SW480 (cell line): ENCODE measurements at regions not wholly inside any gene's neighbourhood (a gene's known extent, or its start where the extent isn't known, plus 50 kb on each side); places are given as distances from the start of the nearest gene placed in this dataset.
"Not testable (repeated sequence)": the region's sequence is repeated elsewhere in the genome, so short reads cannot be mapped to it uniquely, and the experiment has no call there.

Experiments used
- DNase-seq: peaks from one replicate; pipeline ENCODE4 v3.0.0-alpha.2; 2016; ENCODE audit warnings: low spot score

- no peak for DNase-seq
Measured at GRCh38 chr13:54004026-54004699, 975.5 kb downstream of the OLFM4 start.

GRCh38 chr13:54016542-54016941, 987.9 kb downstream of the OLFM4 start:
- no peak for DNase-seq

- no peak for DNase-seq
Measured at GRCh38 chr13:54018485-54018884, 989.9 kb downstream of the OLFM4 start.

GRCh38 chr13:54029226-54029625, 1000.6 kb downstream of the OLFM4 start:
- peak; percentile 32 for DNase-seq

GRCh38 chr13:54029720-54030119, 1001.1 kb downstream of the OLFM4 start:
- DNase-seq, result no peak

- no peak for DNase-seq
Measured at GRCh38 chr13:54033323-54033861, 1004.8 kb downstream of the OLFM4 start.

GRCh38 chr13:54034047-54034446, 1005.4 kb downstream of the OLFM4 start:
- DNase-seq, result no peak

- DNase-seq, result not testable (repeated sequence)
Measured at GRCh38 chr13:54057416-54057815, 1028.8 kb downstream of the OLFM4 start.

- DNase-seq, result not testable (repeated sequence)
Measured at GRCh38 chr13:54069958-54070357, 1041.3 kb downstream of the OLFM4 start.

GRCh38 chr13:54077569-54077968, 1049.0 kb downstream of the OLFM4 start:
- DNase-seq, result no peak

GRCh38 chr13:54078271-54078870, 1049.8 kb downstream of the OLFM4 start:
- no peak for DNase-seq

- not testable (repeated sequence) for DNase-seq
Measured at GRCh38 chr13:54082309-54082708, 1053.7 kb downstream of the OLFM4 start.

GRCh38 chr13:54091884-54092283, 1063.3 kb downstream of the OLFM4 start:
- no peak for DNase-seq

- DNase-seq, result no peak
Measured at GRCh38 chr13:54092686-54093085, 1064.1 kb downstream of the OLFM4 start.

- no peak for DNase-seq
Measured at GRCh38 chr13:54110597-54110996, 1082.0 kb downstream of the OLFM4 start.

GRCh38 chr13:54124700-54125099, 1096.1 kb downstream of the OLFM4 start:
- DNase-seq, result peak; percentile 9

GRCh38 chr13:54130931-54131330, 1102.3 kb downstream of the OLFM4 start:
- not testable (repeated sequence) for DNase-seq

GRCh38 chr13:54131433-54131832, 1102.8 kb downstream of the OLFM4 start:
- not testable (repeated sequence) for DNase-seq

GRCh38 chr13:54132127-54132526, 1103.5 kb downstream of the OLFM4 start:
- DNase-seq, result not testable (repeated sequence)

- not testable (repeated sequence) for DNase-seq
Measured at GRCh38 chr13:54132720-54133119, 1104.1 kb downstream of the OLFM4 start.

GRCh38 chr13:54133746-54134145, 1105.1 kb downstream of the OLFM4 start:
- DNase-seq, result no peak

- no peak for DNase-seq
Measured at GRCh38 chr13:54144828-54145227, 1116.2 kb downstream of the OLFM4 start.

GRCh38 chr13:54150851-54151250, 1122.2 kb downstream of the OLFM4 start:
- no peak for DNase-seq

- DNase-seq, result no peak
Measured at GRCh38 chr13:54162069-54162468, 1133.5 kb downstream of the OLFM4 start.
